HK-2 (cell line): ENCODE measurements at regions not wholly inside any gene's neighbourhood (a gene's known extent, or its start where the extent isn't known, plus 50 kb on each side); places are given as distances from the start of the nearest gene placed in this dataset.

Experiments used
- DNase-seq: peaks from one replicate; pipeline ENCODE4 v3.0.0-alpha.2; 2018; ENCODE audit not compliant: unreplicated experiment

DNA sequence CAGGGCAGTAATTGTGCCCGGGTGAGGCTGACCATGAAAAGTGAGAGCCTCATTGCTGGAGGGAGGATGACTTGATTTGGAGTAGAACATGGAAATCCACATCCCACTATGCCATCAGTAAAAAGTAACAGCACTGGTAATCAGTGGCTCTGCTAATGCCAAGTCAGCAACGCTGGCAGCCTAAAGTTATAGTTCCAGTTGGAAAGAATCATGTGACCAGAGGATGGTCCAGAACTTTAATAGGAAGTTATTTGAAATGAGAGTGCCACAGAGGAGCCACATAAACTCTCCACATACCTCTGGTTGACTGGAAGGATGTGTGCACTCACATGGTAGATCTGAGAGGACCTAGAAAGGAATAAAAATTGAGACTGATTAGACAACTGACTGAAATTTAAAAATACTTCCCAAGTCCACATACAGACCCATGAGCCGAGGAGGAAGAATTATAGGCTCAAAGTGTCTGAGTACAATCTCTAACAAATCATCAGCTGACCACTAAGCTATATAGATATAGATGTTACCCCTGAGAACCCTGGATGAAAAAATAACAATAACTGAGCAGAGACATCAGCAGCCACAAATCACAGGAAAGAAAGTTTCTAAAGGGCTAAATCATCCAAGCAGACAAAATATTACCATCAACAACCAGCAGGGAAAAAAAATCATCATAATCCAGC lies 346.8 kb downstream of the STK39 start:
- no peak for DNase-seq

DNA sequence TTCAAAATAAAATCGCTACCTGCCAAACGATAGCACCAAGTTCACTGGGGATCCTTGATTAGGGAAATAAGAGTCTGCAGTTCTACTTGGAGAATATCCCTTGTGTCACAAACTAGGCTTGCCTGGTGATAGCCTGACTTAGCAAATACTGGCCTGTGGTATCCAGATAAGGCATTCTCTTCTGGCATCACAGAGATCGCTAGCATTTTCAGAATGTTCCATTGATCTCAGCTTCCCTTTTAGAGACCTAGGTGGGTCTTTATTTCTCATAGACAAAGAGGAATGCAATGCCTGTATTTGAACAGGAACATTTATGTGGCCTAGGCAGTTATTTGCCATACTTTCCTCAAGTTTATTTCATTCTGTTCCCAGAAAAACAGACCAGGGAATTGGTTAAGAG lies 349.1 kb downstream of the STK39 start:
- no peak for DNase-seq

DNA sequence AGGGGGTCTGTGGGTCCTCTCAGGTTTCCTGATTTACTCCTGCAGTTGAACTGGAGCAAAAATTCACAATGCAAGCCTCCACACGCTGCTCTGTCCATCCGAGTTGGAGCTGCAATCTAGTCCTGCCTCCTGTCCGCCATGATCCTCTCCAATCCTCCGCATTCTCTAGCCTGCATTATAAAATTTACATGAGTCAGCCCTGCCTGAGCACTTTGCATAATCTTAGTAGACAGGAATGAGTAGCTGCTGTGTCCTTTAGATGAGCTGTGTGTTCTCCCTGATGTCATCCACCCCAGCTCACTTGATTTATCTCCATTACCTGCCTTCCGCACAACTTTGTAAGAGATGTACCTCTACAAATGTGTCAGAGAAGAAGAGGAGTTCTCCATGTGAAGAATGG lies 355.6 kb downstream of the STK39 start:
- no peak for DNase-seq

DNA sequence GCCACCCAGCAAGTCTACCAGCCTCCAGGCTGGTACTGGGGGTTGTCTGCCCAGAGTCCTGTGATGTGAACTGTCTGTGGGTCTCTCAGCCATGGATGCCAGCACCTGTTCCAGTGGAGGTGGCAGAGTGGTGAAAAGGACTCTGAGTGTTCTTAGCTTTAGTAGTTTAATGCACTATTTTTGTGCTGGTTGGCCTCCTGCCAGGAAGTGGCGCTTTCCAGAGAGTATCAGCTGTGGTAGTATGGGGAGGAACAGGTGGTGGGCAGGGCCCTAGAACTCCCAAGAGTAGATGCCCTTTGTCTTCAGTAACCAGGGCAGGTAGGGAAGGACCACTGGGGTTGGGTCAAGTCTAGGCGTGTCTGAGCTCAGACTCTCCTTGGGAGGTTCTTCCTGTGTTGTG lies 356.7 kb downstream of the STK39 start:
- no peak for DNase-seq

DNA sequence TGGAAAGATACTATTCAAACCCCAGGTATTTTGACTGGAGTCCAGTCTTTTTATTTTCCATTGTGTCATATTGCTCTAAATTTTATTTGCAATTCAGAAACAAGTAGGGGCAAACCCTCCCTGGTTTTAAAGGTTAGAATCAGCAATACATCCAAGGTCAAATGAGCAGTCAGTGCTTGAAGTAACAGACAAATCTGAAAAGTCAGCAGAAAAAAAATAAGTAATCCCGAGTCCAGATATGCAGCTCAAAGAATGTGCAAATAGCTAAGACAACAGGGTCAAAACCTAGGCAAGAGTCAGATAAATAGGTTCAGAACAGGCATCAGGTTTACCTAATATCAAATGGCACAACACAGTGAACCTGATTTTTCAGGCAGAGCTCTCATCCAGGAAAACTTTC lies 367.0 kb downstream of the STK39 start:
- DNase-seq = no peak

- DNase-seq = no peak
Measured at GRCh38 chr2:167875529-167875928, 371.9 kb downstream of the STK39 start.

- DNase-seq = no peak
Measured at GRCh38 chr2:167874812-167875211, 372.6 kb downstream of the STK39 start.

DNA sequence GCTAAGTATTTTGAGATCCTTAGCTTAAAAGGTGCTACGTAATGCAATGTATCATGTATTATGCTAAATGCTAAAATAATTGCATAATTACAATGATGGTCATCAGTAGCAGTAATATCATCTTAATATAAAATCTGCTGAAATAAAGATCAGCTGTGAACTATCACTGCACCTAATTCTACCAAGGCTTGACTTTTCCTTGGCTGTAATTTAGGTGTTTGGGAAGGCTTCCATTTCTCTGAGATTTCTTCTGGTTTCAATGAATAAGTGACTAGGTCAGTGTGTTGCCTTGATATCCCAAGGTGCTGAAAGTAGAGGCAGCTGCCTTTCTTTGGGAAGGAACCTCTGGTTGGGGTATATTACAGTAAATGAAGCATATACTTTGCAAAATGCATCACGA lies 376.1 kb downstream of the STK39 start:
- no peak for DNase-seq

- no peak for DNase-seq
Measured at GRCh38 chr2:167869200-167869599, 378.2 kb downstream of the STK39 start.

DNA sequence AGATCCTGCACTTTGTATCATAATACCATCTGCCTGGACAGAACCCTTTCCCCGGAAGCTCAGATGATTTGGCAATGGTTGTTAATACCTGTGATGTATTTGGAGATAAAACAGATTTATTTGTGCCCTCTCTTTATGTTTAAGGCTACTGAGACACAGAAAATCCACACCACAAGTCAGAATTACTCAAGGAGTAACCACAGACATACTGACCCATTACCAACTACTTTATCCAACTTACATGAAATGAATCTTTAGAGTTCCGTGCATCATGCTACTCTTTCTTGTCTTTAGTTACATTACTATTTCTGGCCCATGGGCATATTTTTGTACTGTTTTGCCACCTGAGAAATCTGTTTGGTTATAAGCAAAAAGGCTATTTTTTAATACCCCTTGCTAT lies 384.0 kb downstream of the STK39 start:
- DNase-seq = no peak

DNA sequence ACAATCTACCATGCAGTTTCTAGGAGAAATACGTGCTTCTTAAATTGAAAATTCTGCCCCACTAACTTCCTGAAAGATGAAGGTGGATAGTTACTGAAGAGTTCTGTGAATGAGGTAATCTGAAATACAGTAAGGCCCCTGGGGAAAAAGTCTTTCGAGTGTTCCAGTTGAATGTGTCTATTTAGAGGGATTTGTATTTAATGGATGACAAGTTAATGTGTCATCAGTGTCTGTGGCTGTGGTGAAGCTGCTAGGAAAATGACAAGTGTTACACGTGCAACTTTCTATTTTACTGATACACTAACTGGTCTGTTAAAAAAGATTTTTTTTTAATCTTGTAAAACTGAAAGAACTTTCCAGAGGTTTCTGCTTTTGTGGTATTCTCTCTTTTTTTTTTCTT lies 384.6 kb downstream of the STK39 start:
- peak; percentile 21 for DNase-seq

DNA sequence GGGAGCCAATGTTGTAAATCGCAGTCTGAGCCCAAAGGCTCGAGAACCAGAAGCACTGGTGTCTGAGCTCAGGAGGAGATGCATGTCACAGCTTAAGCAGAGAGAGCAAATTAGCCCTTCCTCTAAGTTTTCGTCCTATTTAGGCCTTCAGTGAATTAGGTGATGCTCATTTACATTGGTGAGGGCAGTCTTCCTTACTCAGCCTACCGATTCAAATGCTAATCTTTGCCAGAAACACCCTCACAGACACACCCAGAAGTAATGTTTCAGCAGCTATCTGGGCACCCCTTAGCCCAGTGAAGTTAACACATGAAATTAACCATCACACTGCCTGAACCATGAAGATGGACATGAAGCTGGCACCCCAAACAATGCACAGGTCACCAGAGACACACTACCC lies 385.1 kb downstream of the STK39 start:
- DNase-seq = peak; percentile 43

DNA sequence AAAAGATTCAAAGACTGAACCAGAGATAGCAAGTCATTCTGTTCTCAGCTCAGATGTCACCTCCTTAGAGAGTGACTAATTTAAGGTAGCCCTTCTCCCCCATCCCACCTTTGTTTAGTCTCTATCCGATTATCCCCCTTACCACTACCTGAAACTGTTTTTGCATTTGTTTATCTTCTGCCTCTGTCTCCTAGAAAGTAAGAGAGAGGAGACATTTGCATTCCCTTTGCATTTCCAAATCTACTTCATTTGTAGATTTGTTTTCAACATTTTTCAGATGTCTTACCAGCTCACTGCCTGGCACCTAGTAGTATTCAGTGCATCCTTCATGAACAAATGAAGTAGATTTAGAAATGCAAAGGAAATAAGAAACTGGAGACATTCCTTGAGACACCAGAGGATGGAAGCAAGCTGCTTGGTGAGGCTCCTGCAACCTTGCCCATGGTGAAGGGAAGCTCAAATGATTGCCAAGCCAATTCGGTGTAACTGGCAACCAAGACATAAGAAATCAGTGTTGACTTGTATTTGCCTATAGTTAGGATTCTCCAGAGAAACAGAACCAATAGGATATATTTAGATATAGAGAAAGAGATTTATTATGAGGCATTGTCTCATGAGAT lies 385.7 kb downstream of the STK39 start:
- no peak for DNase-seq

DNA sequence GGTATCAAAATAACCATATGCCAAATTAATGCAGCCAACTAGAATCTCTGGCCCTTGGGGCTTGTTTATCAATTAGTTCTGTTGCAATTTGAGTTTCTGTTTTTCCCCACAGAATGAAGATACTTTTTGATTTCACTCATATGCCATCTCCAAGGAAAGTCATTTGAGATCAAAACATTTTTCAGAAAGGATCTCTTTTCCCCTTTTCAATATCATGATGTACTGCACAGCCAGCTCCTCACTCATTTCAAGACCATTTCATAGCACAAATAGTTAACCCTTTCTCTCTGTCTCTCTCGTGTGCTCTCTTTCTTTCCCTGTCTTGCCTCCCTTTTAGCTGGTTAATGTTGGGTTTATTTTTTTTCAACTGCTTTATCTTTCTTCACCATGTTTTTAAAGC lies 387.3 kb downstream of the STK39 start:
- no peak for DNase-seq

DNA sequence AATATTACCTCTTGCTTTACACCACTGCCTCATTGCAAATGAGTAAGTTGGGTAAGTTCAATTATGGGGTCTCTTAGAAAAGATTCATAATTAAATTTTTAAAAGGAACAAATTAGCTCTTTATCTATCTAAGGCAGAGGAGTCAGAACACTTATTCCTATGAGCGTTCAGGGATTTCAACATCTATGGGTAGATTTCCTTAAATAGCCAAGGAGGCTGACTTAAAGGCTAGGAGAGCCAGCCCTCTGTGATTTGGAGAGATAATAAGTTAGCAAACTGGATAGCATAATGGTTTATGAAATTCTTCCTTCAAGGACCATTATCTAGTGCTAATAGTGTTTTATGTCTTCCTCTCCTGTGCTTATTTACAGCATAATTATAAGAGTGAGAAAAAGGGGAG lies 387.7 kb downstream of the STK39 start:
- no peak for DNase-seq

- DNase-seq = no peak
Measured at GRCh38 chr2:167858086-167858485, 389.3 kb downstream of the STK39 start.

DNA sequence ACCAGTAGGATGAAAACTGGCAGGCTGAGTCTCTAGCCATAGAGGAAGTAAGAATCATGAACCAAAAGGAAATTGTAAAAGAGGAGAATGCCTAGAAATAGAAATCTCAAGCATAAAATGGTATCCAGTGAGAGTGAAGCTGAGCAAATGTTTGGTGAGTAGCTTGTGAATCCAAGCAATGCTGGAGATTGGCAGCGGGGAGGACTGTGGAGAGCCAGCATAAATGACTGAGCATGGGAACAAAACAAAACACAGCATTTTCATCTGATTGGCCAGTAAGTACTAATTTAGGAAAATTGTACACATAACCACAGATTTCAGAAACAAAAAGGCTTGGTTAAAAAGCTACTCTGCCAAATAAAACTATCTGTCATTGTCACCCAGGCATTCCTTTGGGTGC lies 390.0 kb downstream of the STK39 start:
- no peak for DNase-seq

DNA sequence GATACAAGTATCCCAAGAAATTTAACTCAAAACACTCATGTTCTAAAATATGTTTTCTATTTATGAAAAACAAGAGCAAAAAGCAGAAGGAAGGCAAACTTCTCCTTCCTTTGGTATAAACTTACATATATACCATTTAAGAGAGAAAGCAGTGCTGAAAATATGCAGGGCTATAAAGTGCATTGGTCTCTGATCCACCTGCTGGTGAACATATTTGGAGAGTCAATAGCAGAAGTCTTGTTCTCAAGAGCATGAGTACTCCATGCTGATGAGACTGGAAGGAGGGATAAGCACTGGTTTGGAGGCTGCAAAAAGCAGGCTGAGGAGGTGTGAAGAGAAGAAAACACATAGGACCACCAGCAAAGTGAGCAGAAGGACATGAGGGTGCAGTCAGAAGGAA lies 391.2 kb downstream of the STK39 start:
- DNase-seq = no peak

DNA sequence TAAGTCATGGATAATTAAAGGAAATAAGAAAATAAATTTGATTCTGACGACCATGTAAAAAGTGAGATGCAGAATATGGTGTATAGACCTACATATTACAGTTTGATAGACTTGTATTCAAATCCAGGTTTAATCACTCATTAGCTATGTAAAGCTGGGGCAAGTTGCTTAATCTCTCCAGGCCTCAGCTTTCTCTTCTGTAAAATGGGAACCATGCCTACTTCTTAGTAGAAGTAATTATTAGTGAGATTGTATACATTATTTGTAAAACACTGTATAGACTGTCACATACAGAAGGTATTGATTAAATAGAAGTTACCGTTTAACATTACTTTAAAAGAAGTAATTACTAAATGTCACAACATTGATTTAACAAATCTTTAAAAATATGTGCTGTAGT lies 392.2 kb downstream of the STK39 start:
- no peak for DNase-seq

- no peak for DNase-seq
Measured at GRCh38 chr2:167853717-167854116, 393.7 kb downstream of the STK39 start.

DNA sequence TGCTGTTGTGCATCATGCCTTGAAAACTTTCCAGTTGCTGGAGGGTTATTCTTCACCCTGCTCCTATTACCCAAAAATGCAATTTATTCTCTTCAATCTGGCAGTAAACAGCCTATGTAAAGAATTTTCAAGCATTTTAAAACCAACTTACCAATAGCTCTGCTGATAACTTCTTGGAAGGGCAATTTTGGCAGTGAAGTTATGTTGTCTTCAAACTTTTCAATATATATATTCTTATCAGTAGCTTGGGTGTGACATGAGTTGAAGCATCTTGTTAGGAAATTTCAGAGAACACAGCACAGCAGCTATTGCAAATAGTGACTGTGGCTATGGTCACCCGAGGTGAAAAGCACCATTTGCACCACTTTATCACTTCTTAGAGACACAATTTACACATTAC lies 395.5 kb downstream of the STK39 start:
- no peak for DNase-seq

GRCh38 chr2:167851323-167851860 lies 396.0 kb downstream of the STK39 start:
- no peak for DNase-seq

GRCh38 chr2:167844714-167845530 lies 402.5 kb downstream of the STK39 start:
- DNase-seq = peak; percentile 19
